NOMO-1 (cell line): ENCODE measurements at regions not wholly inside any gene's neighbourhood (a gene's known extent, or its start where the extent isn't known, plus 50 kb on each side); places are given as distances from the start of the nearest gene placed in this dataset.
"Not testable (repeated sequence)": the region's sequence is repeated elsewhere in the genome, so short reads cannot be mapped to it uniquely, and the experiment has no call there.

Source experiments
- DNase-seq, 2 experiments: peaks; one replicate each; lab custom pipeline; 2025; ENCODE audit not compliant: unreplicated experiment in 2 of 2; lab: John Stamatoyannopoulos, UW

DNA sequence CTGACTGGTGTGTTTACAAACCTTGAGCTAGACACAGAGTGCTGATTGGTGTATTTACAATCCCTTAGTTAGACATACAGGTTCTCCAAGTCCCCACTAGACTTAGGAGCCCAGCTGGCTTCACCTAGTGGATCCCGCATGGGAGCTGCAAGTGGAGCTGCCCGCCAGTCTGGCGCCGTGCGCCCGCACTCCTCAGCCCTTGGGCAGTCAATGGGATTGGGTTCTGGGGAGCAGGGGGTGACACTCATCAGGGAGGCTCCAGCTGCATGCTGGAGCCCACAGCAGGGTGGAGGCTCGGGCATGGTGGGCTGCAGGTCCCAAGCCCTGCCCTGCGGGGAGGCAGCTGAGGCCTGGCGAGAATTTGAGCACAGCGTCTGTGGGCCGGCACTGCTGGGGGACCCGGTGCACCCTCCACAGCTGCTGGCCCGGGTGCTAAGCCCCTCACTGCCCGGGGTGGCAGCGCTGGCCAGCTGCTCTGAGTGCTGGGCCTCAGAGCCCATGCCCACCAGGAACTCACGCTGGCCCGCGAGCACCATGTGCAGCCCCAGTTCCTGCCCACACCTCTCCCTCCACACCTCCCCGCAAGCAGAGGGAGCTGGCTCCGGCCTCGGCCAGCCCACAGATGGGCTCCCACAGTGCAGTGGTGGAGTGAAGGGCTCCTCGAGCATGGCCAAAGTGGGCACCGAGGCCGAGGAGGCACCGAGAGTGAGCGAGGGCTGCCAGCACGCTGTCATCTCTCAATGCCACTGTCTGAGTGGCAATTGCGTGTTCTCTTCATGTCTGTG, 290.6 kb upstream of the RGPD4 start:
- DNase-seq: not testable (repeated sequence)

DNA sequence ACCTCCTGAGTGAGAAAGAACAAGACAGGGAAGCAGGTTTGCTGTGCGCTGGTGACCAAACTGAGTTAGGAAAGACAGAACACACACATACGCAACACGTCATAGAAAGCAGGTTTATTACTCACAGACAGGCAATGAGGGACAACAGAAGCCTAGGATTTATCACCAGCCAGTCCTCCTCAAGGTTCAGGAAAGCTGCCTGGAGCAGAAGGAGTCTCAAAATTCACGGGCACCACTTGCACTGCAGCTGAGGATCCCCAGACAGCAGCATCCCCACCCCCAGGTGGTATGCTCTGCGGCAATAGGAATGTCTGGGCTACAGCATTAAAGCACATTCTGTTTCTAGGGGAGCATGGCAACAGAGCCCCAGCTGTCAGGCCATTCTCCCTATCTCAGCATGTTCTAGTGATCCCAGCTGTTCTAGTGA, 284.4 kb upstream of the RGPD4 start:
- DNase-seq: no peak

DNA sequence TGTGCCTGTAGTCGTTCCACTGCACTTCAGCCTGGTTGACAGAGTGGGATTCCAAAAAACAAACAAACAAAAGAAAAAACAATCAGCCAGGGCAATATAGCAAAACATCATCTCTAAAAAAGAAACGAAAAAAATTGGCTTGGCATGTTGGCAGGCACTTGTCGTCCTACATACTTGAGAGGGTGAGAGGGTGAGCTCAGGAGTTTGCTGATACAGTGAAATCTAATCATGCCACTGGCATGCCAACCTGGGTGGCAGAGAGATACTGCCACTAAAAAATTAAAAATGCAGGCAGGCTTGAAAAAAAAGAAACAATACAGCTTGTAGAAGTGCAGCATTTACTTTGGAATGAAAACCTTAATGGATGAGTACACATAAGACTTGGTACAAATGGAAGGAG, 282.9 kb upstream of the RGPD4 start:
- DNase-seq: no peak

DNA sequence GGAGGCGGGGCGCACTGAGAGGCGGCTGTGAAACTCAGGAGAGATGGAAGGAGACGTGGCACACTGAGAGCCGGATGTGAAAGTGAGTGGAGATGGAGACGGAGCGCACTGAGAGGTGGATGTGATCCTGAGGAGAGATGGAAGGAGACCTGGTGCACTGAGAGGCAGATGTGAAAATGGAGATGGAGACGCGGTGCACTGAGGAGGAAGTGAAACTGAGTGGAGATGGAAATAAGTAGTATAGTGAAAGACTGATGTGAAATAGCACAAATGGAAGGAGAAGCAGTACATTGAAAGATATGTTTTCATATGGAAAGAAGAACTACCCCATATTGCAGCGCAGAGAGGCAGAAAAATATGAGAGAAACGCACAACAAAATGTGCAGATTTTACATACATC, 281.6 kb upstream of the RGPD4 start:
- DNase-seq: peak; percentile 1 to 32

- DNase-seq: no peak
Observed at GRCh38 chr2:107545851-107546250, 280.8 kb upstream of the RGPD4 start.

GRCh38 chr2:107548216-107548615, 278.5 kb upstream of the RGPD4 start:
- DNase-seq: no peak

- no peak for DNase-seq
Observed at GRCh38 chr2:107553046-107553445, 273.6 kb upstream of the RGPD4 start.

DNA sequence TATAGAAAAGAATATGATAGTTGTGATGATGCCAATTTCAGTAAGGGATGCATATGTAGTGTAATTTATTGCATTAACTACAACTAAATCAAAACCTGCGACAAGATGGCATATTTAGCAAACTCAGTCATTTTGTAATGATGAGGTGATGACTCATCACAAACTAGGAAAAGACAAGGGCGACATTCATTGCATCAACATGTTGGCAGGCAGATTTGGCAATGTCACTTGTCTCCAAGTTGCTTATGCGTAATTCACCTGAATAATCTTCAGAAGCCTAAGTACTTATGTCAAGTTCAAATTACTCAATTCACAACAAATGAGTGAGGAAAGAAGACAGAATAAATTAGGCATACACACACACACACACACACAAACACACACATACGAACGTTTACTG, 273.2 kb upstream of the RGPD4 start:
- DNase-seq: peak in 1 of 2 experiments; percentile 7

GRCh38 chr2:107556038-107556627, 270.6 kb upstream of the RGPD4 start:
- no peak for DNase-seq

DNA sequence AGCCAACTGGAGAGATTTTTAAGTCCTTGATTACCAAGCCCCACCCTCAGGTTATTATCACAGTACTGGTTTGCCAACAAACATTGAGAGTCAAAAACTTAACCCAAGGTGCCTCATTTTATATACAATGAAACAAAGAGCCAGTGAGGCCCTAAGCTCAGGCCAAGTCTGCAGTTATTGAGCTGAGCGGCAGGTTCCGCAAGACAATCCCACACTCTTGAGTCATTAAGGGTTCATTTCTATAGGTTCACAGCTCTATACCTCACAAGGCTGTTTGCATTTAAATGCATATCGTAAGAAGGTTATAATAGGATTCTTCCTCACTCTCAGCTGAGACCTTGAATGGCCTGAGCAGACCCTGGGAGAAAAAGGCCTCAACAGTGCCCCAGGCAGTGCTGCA, 268.4 kb upstream of the RGPD4 start:
- no peak for DNase-seq

GRCh38 chr2:107569496-107569895, 257.2 kb upstream of the RGPD4 start:
- no peak for DNase-seq

- no peak for DNase-seq
Observed at GRCh38 chr2:107570876-107571275, 255.8 kb upstream of the RGPD4 start.

GRCh38 chr2:107572890-107573289, 253.8 kb upstream of the RGPD4 start:
- DNase-seq: not testable (repeated sequence)

DNA sequence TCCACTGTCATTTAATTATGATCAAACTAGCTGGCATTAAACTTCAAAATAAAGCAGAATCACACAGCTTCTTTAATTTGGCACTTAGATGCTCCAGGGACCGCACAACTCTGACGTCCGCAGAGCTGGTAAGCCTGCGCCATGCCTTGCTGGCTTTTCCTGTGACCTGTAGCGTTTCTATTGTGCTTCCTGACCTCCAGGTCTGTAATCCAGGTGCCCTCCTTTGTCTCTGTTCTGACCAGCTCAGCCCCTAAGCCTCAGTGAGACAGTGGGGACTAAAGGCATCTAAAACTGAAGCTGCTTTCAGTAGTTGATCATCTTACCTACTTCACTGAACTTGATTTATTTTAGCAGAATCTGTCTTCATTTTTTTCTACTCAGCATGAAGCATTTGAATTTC, 249.7 kb upstream of the RGPD4 start:
- no peak for DNase-seq

DNA sequence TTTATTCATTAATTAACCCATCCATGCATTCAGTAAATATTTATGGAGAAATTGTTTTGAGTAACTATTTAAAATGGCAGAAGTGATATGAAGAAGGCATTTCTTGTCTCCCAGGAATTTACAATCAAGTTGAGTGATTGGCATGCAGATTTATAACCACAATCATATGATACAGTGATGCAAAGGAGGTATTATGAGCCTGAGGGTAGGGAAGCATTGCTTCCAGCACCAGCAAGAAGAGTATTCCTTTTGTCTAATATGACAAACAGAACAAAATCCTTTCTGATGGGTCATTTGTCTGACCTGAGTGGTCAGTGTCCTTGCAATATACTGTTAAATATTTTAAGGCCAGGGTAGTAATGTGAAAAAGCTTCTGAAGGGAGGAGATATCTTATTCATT, 244.2 kb upstream of the RGPD4 start:
- no peak for DNase-seq

- DNase-seq: no peak
Observed at GRCh38 chr2:107584577-107584976, 242.1 kb upstream of the RGPD4 start.

GRCh38 chr2:107585851-107586250, 240.8 kb upstream of the RGPD4 start:
- no peak for DNase-seq

GRCh38 chr2:107588181-107588580, 238.5 kb upstream of the RGPD4 start:
- DNase-seq: no peak

DNA sequence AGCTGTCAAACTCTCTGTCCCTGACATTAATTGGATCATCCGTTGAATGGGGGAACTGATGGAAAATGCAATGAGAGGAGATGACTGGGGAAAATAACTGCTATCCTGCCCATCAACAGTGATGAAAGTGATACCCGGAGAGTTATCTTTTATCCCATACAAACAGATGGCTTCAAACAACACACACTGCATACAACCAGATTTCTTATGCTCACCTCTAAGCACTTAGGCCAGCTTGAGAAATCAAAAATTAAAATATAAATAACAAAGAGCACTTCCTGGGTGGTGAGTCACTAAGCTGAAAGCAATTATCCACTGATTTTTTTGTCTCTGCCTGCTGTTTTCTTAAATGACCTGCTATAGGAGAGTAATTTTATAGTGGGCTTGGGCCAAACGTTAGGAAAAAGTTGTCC, 237.6 kb upstream of the RGPD4 start:
- DNase-seq: no peak

DNA sequence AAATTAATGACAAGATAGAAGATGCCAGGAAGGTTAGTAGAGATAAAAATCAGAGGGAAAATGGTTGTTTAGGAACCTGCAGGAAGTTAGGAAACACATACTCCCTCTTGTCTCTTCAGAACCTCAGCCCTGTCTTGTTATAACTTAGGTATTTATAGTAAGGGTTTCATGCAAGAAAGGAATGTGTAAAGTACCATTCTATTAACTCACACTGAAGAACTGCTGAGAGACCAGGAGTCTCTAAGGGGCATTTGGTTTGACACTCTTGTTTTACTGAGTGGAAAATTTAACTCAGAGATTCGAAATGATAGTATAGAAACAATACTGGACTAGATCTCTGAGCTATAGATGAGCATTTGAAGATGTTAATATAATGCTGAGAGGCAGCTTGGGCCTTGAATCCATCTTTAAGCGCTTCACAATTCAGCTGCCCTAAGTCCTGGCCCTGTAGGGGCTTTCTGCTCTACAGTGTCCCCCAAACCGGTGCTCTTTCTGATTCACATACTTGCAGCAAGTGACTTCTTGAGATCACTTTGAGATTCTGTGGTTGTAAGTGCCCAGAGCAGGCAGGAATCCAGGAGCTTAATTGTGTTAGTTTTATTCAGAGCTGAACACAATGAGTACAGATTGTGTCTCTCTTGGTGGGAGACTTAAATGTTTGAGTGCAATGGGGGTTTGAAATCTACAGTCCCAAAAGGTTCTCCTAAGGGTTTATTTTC, 235.0 kb upstream of the RGPD4 start:
- DNase-seq: no peak

GRCh38 chr2:107592280-107592624, 234.4 kb upstream of the RGPD4 start:
- no peak for DNase-seq

DNA sequence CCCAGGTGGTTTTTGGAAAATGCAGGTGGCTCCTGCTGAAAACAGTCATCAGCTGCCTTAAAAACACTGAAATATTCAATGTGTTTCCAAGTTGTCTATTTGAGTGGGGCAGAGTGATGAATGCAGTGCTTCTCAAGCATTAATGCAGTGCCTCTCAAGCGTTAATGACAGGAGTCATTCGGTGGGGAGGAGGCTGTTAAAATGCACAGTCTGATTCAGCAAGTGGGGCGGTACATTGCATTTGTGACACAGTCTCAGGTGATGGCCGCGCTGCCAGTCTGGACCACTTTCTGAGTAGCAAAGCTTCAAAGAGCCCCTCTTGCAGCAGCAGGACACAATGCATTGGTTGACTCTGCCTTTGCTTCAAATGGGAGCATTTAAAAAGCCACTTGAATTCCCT, 231.4 kb upstream of the RGPD4 start:
- no peak for DNase-seq
